Mammary epithelial cell (primary cell): ENCODE measurements at regions not wholly inside any gene's neighbourhood (a gene's known extent, or its start where the extent isn't known, plus 50 kb on each side); places are given as distances from the start of the nearest gene placed in this dataset.

Experiments used
- CTCF ChIP-seq, 2 donors: IDR thresholded peaks in 1 of 2; conservative IDR thresholded peaks in 1 of 2; 2 replicates each; pipeline ENCODE4 v1.5.1; 2011 to 2012; ENCODE audit warnings: inconsistent platforms in 2 of 2, low read length in 2 of 2, mild to moderate bottlenecking in 2 of 2, control low read depth in 1 of 2, low read depth in 1 of 2; ENCODE audit not compliant: insufficient read depth in 1 of 2; ENCODE audit errors: extremely low read depth in 1 of 2
- EZH2 ChIP-seq: IDR thresholded peaks from 2 replicates; pipeline ENCODE4 v1.6.1; 2012; ENCODE audit warnings: low read length, inconsistent platforms, borderline replicate concordance

GRCh38 chr1:220410611-220411010 is 117.3 kb upstream of the MARK1 start:
- TF ChIP-seq CTCF (conservative IDR thresholded peaks at IDR 0.05 in 1 of 2, IDR thresholded peaks at IDR 0.05 in 1 of 2; ENCODE audit: extremely low read depth in 1 of 2, insufficient read depth in 1 of 2, low read depth in 1 of 2, low read length in 2 of 2) (no peak), EZH2 (no peak)
